OCI-LY1 (cell line): ENCODE measurements at regions not wholly inside any gene's neighbourhood (a gene's known extent, or its start where the extent isn't known, plus 50 kb on each side); places are given as distances from the start of the nearest gene placed in this dataset.

Source experiments
- EZH2 ChIP-seq: fragments of 200-600 bp; sonication (generic), shearing (Covaris generic); IDR thresholded peaks from 2 replicates; pipeline ENCODE4 v1.8.0; 2017; ENCODE audit warnings: borderline replicate concordance, mixed run types, mild to moderate bottlenecking, antibody characterized with exemption, low read length, moderate library complexity, mixed read lengths
- TF ChIP-seq, protein P1 (sequence below): fragments of 200-600 bp; sonication (generic), shearing (Covaris generic); IDR thresholded peaks from 2 replicates; pipeline ENCODE4 v1.5.1; 2017; ENCODE audit warnings: mild to moderate bottlenecking, antibody characterized with exemption, low read length, moderate library complexity, mixed read lengths

DNA sequence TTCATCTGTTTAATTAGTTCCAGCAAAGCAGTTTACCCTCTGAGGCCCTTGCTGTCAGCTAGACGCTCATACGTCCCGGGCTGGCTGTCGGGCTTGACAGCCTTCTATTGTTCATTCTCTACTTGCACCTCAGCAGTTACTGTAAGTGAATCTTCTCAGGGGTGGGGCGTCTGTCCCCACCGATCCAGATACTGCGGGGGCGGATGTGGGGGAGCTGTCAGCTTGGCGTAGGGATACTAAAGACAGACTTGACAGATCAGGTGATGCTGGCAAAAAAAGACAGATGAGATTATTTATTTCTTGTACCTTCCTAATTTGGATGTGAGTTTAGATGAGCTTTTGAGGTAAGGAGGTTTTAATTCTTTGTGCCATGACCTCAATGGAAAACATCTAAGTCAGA is 315.3 kb downstream of the NR2F2 start:
- TF ChIP-seq EZH2, result no peak
- TF ChIP-seq, protein P1, sequence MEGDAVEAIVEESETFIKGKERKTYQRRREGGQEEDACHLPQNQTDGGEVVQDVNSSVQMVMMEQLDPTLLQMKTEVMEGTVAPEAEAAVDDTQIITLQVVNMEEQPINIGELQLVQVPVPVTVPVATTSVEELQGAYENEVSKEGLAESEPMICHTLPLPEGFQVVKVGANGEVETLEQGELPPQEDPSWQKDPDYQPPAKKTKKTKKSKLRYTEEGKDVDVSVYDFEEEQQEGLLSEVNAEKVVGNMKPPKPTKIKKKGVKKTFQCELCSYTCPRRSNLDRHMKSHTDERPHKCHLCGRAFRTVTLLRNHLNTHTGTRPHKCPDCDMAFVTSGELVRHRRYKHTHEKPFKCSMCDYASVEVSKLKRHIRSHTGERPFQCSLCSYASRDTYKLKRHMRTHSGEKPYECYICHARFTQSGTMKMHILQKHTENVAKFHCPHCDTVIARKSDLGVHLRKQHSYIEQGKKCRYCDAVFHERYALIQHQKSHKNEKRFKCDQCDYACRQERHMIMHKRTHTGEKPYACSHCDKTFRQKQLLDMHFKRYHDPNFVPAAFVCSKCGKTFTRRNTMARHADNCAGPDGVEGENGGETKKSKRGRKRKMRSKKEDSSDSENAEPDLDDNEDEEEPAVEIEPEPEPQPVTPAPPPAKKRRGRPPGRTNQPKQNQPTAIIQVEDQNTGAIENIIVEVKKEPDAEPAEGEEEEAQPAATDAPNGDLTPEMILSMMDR, result no peak
